ENCODE measurements at regions not wholly inside any gene's neighbourhood (a gene's known extent, or its start where the extent isn't known, plus 50 kb on each side); places are given as distances from the start of the nearest gene placed in this dataset.
A peak's percentile ranks its signal among the peaks of the same experiment; 100 is the strongest.

GRCh38 chr13:106234636-106235035 is 300.8 kb downstream of the EFNB2 start:
- no peak for DNase-seq

- DNase-seq, result no peak
These were observed 302.2 kb downstream of the EFNB2 start for GRCh38 chr13:106233134-106233735.

GRCh38 chr13:106232681-106233080 is 302.8 kb downstream of the EFNB2 start:
- DNase-seq, result no peak

GRCh38 chr13:106230450-106230849 is 305.0 kb downstream of the EFNB2 start:
- no peak for DNase-seq

GRCh38 chr13:106225126-106225525 is 310.3 kb downstream of the EFNB2 start:
- DNase-seq, result no peak

- DNase-seq, result no peak
These were observed 315.3 kb downstream of the EFNB2 start for GRCh38 chr13:106220211-106220610.

GRCh38 chr13:106213028-106213757 is 322.3 kb downstream of the EFNB2 start:
- no peak for DNase-seq

GRCh38 chr13:106212386-106213010 is 323.0 kb downstream of the EFNB2 start:
- DNase-seq, result no peak

- no peak for DNase-seq
These were observed 325.1 kb downstream of the EFNB2 start for GRCh38 chr13:106210324-106210723.

GRCh38 chr13:106205871-106206270 is 329.6 kb downstream of the EFNB2 start:
- no peak for DNase-seq

GRCh38 chr13:106197496-106197895 is 338.0 kb downstream of the EFNB2 start:
- DNase-seq, result no peak

- no peak for DNase-seq
These were observed 347.9 kb downstream of the EFNB2 start for GRCh38 chr13:106187501-106188095.

- no peak for DNase-seq
These were observed 348.4 kb downstream of the EFNB2 start for GRCh38 chr13:106187101-106187500.

GRCh38 chr13:106186366-106187030 is 349.0 kb downstream of the EFNB2 start:
- no peak for DNase-seq

- no peak for DNase-seq
These were observed 350.7 kb downstream of the EFNB2 start for GRCh38 chr13:106184790-106185189.

GRCh38 chr13:106183410-106184065 is 351.9 kb downstream of the EFNB2 start:
- DNase-seq, result peak; percentile 81

GRCh38 chr13:106182404-106182803 is 353.1 kb downstream of the EFNB2 start:
- no peak for DNase-seq

GRCh38 chr13:106178816-106179215 is 356.6 kb downstream of the EFNB2 start:
- no peak for DNase-seq

- no peak for DNase-seq
These were observed 358.3 kb downstream of the EFNB2 start for GRCh38 chr13:106177146-106177545.

- no peak for DNase-seq
These were observed 359.3 kb downstream of the EFNB2 start for GRCh38 chr13:106176117-106176516.

- DNase-seq, result no peak
These were observed 361.4 kb downstream of the EFNB2 start for GRCh38 chr13:106173891-106174610.

All from renal pelvis (tissue), 1 donor.